H9 (cell line): ENCODE measurements at regions not wholly inside any gene's neighbourhood (a gene's known extent, or its start where the extent isn't known, plus 50 kb on each side); places are given as distances from the start of the nearest gene placed in this dataset.
"Not testable (repeated sequence)": the region's sequence is repeated elsewhere in the genome, so short reads cannot be mapped to it uniquely, and the experiment has no call there.

ENCODE experiments used
- DNase-seq: peaks from one replicate; pipeline ENCODE4 v3.0.0-alpha.2; 2017
- H2AFZ ChIP-seq: one replicate; pipeline ENCODE4 v1.6.1; 2013; ENCODE audit warnings: mild to moderate bottlenecking, low read length, control low read depth, moderate library complexity
- H2AK5ac ChIP-seq: 2 replicates; pipeline ENCODE4 v1.6.1; 2013; ENCODE audit warnings: low read length, control low read depth, mixed read lengths; ENCODE audit not compliant: insufficient read length
- H2BK120ac ChIP-seq: one replicate; pipeline ENCODE4 v1.6.1; 2013; ENCODE audit warnings: low read depth, mild to moderate bottlenecking, low read length, control low read depth, inconsistent platforms; ENCODE audit not compliant: poor library complexity, severe bottlenecking
- H2BK12ac ChIP-seq: 2 replicates; pipeline ENCODE4 v1.6.1; 2013; ENCODE audit warnings: low read length, control low read depth, mixed read lengths, low read depth; ENCODE audit not compliant: insufficient read length
- H2BK15ac ChIP-seq: 2 replicates; pipeline ENCODE4 v1.6.1; 2013; ENCODE audit warnings: low read depth, low read length, control low read depth
- H2BK20ac ChIP-seq: one replicate; pipeline ENCODE4 v1.6.1; 2013; ENCODE audit warnings: low read depth, mild to moderate bottlenecking, low read length, control low read depth, inconsistent platforms; ENCODE audit not compliant: poor library complexity, severe bottlenecking
- H2BK5ac ChIP-seq: 2 replicates; pipeline ENCODE4 v1.6.1; 2013; ENCODE audit warnings: low read length, control low read depth, mixed read lengths; ENCODE audit not compliant: insufficient read length
- H3K14ac ChIP-seq: 2 replicates; pipeline ENCODE4 v1.6.1; 2013; ENCODE audit warnings: low read length, control low read depth; ENCODE audit not compliant: insufficient read depth
- H3K18ac ChIP-seq: 2 replicates; pipeline ENCODE4 v1.6.1; 2013; ENCODE audit warnings: low read depth, mild to moderate bottlenecking, mixed read lengths, low read length, control low read depth; ENCODE audit not compliant: insufficient read length
- H3K23ac ChIP-seq: 2 replicates; pipeline ENCODE4 v1.6.1; 2013; ENCODE audit warnings: low read length, control low read depth, mixed read lengths, low read depth; ENCODE audit not compliant: insufficient read length
- H3K23me2 ChIP-seq: 2 replicates; pipeline ENCODE4 v1.6.1; 2013; ENCODE audit warnings: low read depth, mild to moderate bottlenecking, mixed read lengths, low read length, control low read depth; ENCODE audit not compliant: insufficient read length, poor library complexity, severe bottlenecking
- H3K27ac ChIP-seq: 2 replicates; pipeline ENCODE4 v1.5.1; 2013; ENCODE audit warnings: low read length, control low read depth, mixed read lengths, low read depth; ENCODE audit not compliant: insufficient read length
- H3K27me3 ChIP-seq: 2 replicates; pipeline ENCODE4 v1.6.1; 2013; ENCODE audit warnings: low read length, control low read depth, inconsistent platforms; ENCODE audit not compliant: insufficient read depth
- H3K4ac ChIP-seq: 2 replicates; pipeline ENCODE4 v1.6.1; 2013; ENCODE audit warnings: low read depth, mild to moderate bottlenecking, control low read depth, inconsistent platforms, low read length, moderate library complexity
- H3K4me1 ChIP-seq: 2 replicates; pipeline ENCODE4 v1.6.1; 2013; ENCODE audit warnings: low read length, control low read depth, inconsistent platforms; ENCODE audit not compliant: insufficient read depth
- H3K4me2 ChIP-seq: 2 replicates; pipeline ENCODE4 v1.6.1; 2013; ENCODE audit warnings: low read length, control low read depth, mixed read lengths; ENCODE audit not compliant: insufficient read length, insufficient read depth
- H3K56ac ChIP-seq: 2 replicates; pipeline ENCODE4 v1.6.1; 2013; ENCODE audit warnings: low read depth, mild to moderate bottlenecking, mixed read lengths, low read length, control low read depth; ENCODE audit not compliant: insufficient read length
- H3K79me1 ChIP-seq: 2 replicates; pipeline ENCODE4 v1.6.1; 2013; ENCODE audit warnings: low read depth, mild to moderate bottlenecking, moderate library complexity, low read length, control low read depth, inconsistent platforms; ENCODE audit not compliant: insufficient read depth, poor library complexity, severe bottlenecking
- H3K79me2 ChIP-seq: 2 replicates; pipeline ENCODE4 v1.6.1; 2013; ENCODE audit warnings: low read length, control low read depth, inconsistent platforms; ENCODE audit not compliant: insufficient read depth
- H3K9ac ChIP-seq: 2 replicates; pipeline ENCODE4 v1.6.1; 2013; ENCODE audit warnings: low read length, control low read depth, mixed read lengths; ENCODE audit not compliant: insufficient read length; ENCODE audit errors: extremely low read depth
- H3K9me3 ChIP-seq: one replicate; pipeline ENCODE4 v1.6.1; 2013; ENCODE audit warnings: low read depth, low read length, inconsistent platforms; ENCODE audit not compliant: control insufficient read depth
- H3T11ph ChIP-seq: one replicate; pipeline ENCODE4 v1.6.1; 2013; ENCODE audit warnings: mild to moderate bottlenecking, low read length, control low read depth, inconsistent platforms
- H4K20me1 ChIP-seq: one replicate; pipeline ENCODE4 v1.6.1; 2013; ENCODE audit not compliant: control insufficient read depth, insufficient read length, insufficient read depth
- H4K5ac ChIP-seq: 2 replicates; pipeline ENCODE4 v1.6.1; 2013; ENCODE audit warnings: low read depth, mild to moderate bottlenecking, mixed read lengths, low read length, control low read depth; ENCODE audit not compliant: insufficient read length
- H4K8ac ChIP-seq: replicated peaks from 2 replicates; pipeline ENCODE4 v1.6.1; 2013; ENCODE audit warnings: low read length, control low read depth, mixed read lengths, low read depth; ENCODE audit not compliant: insufficient read length
- H4K91ac ChIP-seq: 2 replicates; pipeline ENCODE4 v1.6.1; 2013; ENCODE audit warnings: low read depth, mild to moderate bottlenecking, moderate library complexity, mixed read lengths, low read length, control low read depth; ENCODE audit not compliant: insufficient read length
- H3K27ac Mint-ChIP-seq, 3 experiments: 2 replicates in 2 of 3; 3 replicates in 1 of 3; pipeline ENCODE4 v1.8.0; 2020 to 2021; ENCODE audit warnings: mixed read lengths in 3 of 3, mild to moderate bottlenecking in 1 of 3, moderate library complexity in 1 of 3
- H3K27me3 Mint-ChIP-seq: 2 replicates; pipeline ENCODE4 v1.8.0; 2021; ENCODE audit warnings: low read depth, mild to moderate bottlenecking, moderate library complexity, mixed read lengths
- H3K36me3 Mint-ChIP-seq, 3 experiments: 2 replicates in 2 of 3; 3 replicates in 1 of 3; pipeline ENCODE4 v1.8.0; 2020 to 2021; ENCODE audit warnings: low read depth in 3 of 3, mixed read lengths in 3 of 3; ENCODE audit not compliant: insufficient read depth in 1 of 3
- H3K4me1 Mint-ChIP-seq, 2 experiments: 2 replicates each; pipeline ENCODE4 v1.8.0; 2020; ENCODE audit warnings: mixed read lengths in 2 of 2
- H3K4me3 Mint-ChIP-seq, 2 experiments: 2 replicates in 1 of 2; 3 replicates in 1 of 2; pipeline ENCODE4 v1.8.0; 2020 to 2021; ENCODE audit warnings: mild to moderate bottlenecking in 2 of 2, mixed read lengths in 2 of 2, moderate library complexity in 1 of 2
- H3K9me3 Mint-ChIP-seq, 2 experiments: 2 replicates in 1 of 2; 3 replicates in 1 of 2; pipeline ENCODE4 v1.8.0; 2020; ENCODE audit warnings: mild to moderate bottlenecking in 2 of 2, mixed read lengths in 2 of 2, moderate library complexity in 1 of 2
- WGBS: extraction: QIAGEN DNeasy Blood & Tissue Kit; methylation state at CpG from one replicate; pipeline ENCODE4 v1.1.7; 2013; ENCODE audit warnings: missing lambda C conversion rate, low lambda C conversion rate, mixed read lengths; ENCODE audit not compliant: insufficient read length; ENCODE audit errors: extremely low coverage; 5-methylcytosine and 5-hydroxymethylcytosine counted together

DNA sequence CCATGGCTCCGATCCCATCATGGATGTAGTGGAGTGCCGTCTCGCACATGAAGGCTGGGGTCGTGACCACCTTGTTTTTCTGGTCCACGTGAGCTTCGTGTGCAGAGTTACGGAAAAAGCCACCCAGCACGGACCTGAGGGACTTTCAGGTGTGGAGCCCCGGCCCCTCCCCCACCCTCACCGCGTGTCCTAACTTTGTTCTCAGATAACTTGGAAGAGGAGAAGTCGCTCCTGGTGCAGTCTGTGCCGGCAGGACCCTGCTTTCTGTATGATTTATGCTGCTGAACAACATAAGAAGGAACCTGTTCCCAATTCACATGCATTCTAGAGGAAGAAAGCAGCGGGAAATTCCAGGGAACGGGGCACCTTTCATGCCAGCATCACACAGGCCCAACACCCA lies 5404.2 kb upstream of the TPTE start:
- H3K23ac ChIP-seq, H3K18ac ChIP-seq, H2AK5ac ChIP-seq, H3K4me3 Mint-ChIP-seq, H4K5ac ChIP-seq, H3K14ac ChIP-seq, H2BK120ac ChIP-seq, H2BK12ac ChIP-seq, H3K27me3 ChIP-seq, H3K9me3 ChIP-seq, H2AFZ ChIP-seq, H3K4me1 Mint-ChIP-seq, H3K9ac ChIP-seq, H3K56ac ChIP-seq, H4K91ac ChIP-seq, H4K20me1 ChIP-seq, H3K36me3 Mint-ChIP-seq, H3T11ph ChIP-seq, DNase-seq, H4K8ac ChIP-seq, H2BK5ac ChIP-seq, H2BK20ac ChIP-seq, H3K4me2 ChIP-seq, H3K23me2 ChIP-seq, H3K79me1 ChIP-seq, H3K79me2 ChIP-seq, H2BK15ac ChIP-seq, H3K27me3 Mint-ChIP-seq, H3K4ac ChIP-seq, H3K4me1 ChIP-seq, H3K27ac ChIP-seq, H3K9me3 Mint-ChIP-seq, H3K27ac Mint-ChIP-seq: not testable (repeated sequence)
- no CpG with 5 or more reads among the region's 15 CpGs for WGBS

DNA sequence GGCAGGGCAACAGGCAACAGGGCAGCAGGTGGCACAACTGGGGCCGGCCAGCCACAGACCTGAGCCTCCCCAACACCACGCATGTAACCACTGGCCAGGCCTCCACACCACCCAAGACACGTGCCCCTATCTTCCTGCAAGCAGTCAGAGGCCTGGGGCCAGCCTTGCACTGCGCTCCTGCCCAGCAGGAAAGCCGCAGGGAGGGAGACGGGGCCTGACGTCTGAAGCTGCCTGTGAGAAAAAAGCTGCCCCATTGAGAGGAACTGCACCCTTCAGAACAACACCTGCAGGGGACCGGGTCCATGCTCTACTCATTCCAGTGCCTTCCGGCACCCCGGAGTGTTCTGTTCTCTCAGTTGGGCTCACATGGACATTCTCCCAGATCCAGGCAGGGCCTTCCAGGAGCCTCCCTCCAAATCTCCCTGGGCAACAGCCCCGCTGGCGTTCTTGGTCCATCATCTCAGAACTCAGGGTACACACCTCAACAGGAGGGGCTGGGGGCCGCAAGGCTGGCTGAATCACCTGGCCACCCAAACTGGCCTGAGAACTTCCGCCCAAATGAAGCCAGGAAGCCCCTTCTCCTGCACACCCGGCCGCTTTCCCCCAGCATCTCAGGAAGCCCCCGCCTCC lies 5403.6 kb upstream of the TPTE start:
- H3K18ac ChIP-seq, H3K4me1 Mint-ChIP-seq, H3K79me1 ChIP-seq, H3K36me3 Mint-ChIP-seq, H3K23ac ChIP-seq, H2BK5ac ChIP-seq, H2AFZ ChIP-seq, H2BK120ac ChIP-seq, H3K4me3 Mint-ChIP-seq, H3K9me3 ChIP-seq, H2AK5ac ChIP-seq, H2BK20ac ChIP-seq, H3K27me3 ChIP-seq, H3K4ac ChIP-seq, H3K56ac ChIP-seq, H2BK12ac ChIP-seq, H4K20me1 ChIP-seq, H4K91ac ChIP-seq, H3K27ac ChIP-seq, H3K27ac Mint-ChIP-seq, DNase-seq, H3K27me3 Mint-ChIP-seq, H3K79me2 ChIP-seq, H3K9ac ChIP-seq, H4K5ac ChIP-seq, H3K9me3 Mint-ChIP-seq, H4K8ac ChIP-seq, H3K23me2 ChIP-seq, H3T11ph ChIP-seq, H3K4me2 ChIP-seq, H2BK15ac ChIP-seq, H3K14ac ChIP-seq, H3K4me1 ChIP-seq: not testable (repeated sequence)
- WGBS: no CpG with 5 or more reads among the region's 17 CpGs
